Pancreas (tissue), 10 donors: ENCODE measurements at regions not wholly inside any gene's neighbourhood (a gene's known extent, or its start where the extent isn't known, plus 50 kb on each side); places are given as distances from the start of the nearest gene placed in this dataset.

Source experiments
- ATAC-seq, 4 donors: fragments of 200-7000 bp; cut with Tn5 transposase; one replicate each; pipeline versions ENCODE4 v1.8.0 to v1.9.1; 2020; ENCODE audit warnings: mild to moderate bottlenecking in 4 of 4, moderate library complexity in 4 of 4
- DNase-seq, 6 donors: peaks; one replicate each; pipeline ENCODE4 v3.0.0-alpha.2; 2020
- FAIRE-seq: peaks from 2 replicates; lab custom pipeline; 2012; peaks lifted over from hg19 to GRCh38; lab: Jason Lieb, UNC
- H3K27ac ChIP-seq, 4 donors: fragments of 200-600 bp; sonication (generic); 1 replicate in 3 of 4; 2 replicates in 1 of 4; pipeline versions ENCODE4 v1.5.0 to v1.8.0; 2020
- H3K27me3 ChIP-seq, 4 donors: fragments of 200-600 bp; one replicate each; pipeline ENCODE4 v1.8.0; 2021
- H3K36me3 ChIP-seq, 3 donors: fragments of 200-600 bp; sonication (generic) in 1 of 3; one replicate each; pipeline versions ENCODE4 v1.5.0 to v1.8.0; 2020 to 2021
- H3K4me1 ChIP-seq, 3 donors: fragments of 200-600 bp; one replicate each; pipeline ENCODE4 v1.8.0; 2021
- H3K4me3 ChIP-seq, 4 donors: fragments of 200-600 bp; sonication (generic) in 2 of 4; one replicate each; pipeline versions ENCODE4 v1.5.0 to v1.8.0; 2020 to 2021
- H3K9me3 ChIP-seq, 4 donors: fragments of 200-600 bp; one replicate each; pipeline ENCODE4 v1.8.0; 2021
- CTCF ChIP-seq, 4 donors: fragments of 200-600 bp; sonication (generic) in 3 of 4; IDR thresholded peaks; one replicate each; pipeline versions ENCODE4 v1.5.0 to v1.8.0; 2021; ENCODE audit warnings: antibody characterized with exemption in 4 of 4
- WGBS, 2 donors: extraction: QIAGEN DNeasy Blood & Tissue Kit; methylation state at CpG; one replicate each; pipeline ENCODE4 v1.1.7; 2013; 5-methylcytosine and 5-hydroxymethylcytosine counted together
- intact Hi-C, 3 donors: fragments of 100-400 bp; cut with DNase I; formaldehyde crosslinking; loops; one replicate each; pipeline versions ENCODE4 v1.11.1 to v1.14.2; 2022
- donor health status: healthy with polysubstance abuse.
- donor health status: DM: no; HTN: no; CAD: no; lungs with moderate emphysema.
- donor health status: DM: no; HTN: no; CAD: no.
- donor health status: control.
- donor health status: control.
- donor health status: Bipolar disorder and iron deficiency.
- donor health status: DM: yes; HTN: yes; CAD: no.
- donor health status: DM: no; HTN: no; CAD: no.
- donor health status: DM: no; HTN: no; CAD: no.
- donor health status: DM: yes; HTN: yes; CAD: no.

GRCh38 chr6:115287467-115287866, 773.2 kb downstream of the FRK start:
- intact Hi-C loops: no loop called here
- FAIRE-seq: no peak
- WGBS, 2 donors: 77 to 81% methylated on average over 4 of the region's 4 CpGs

GRCh38 chr6:115276881-115277565, 783.7 kb downstream of the FRK start:
- intact Hi-C loops: no loop called here
- no peaks in the 10 kb centered on the region for H3K27me3 ChIP-seq
- H3K27ac ChIP-seq: no peak overlapping the region
- no peak for ATAC-seq
- H3K9me3 ChIP-seq: no peaks in the 10 kb centered on the region
- no peaks in the 10 kb centered on the region for H3K36me3 ChIP-seq
- FAIRE-seq: no peak
- TF ChIP-seq CTCF (IDR thresholded peaks at IDR 0.05): no peak
- DNase-seq: no peak
- H3K4me1 ChIP-seq: no peaks in the 10 kb centered on the region
- 46 to 61% methylated on average over 3 of the region's 3 CpGs for WGBS, 2 donors
- H3K4me3 ChIP-seq: no peak overlapping the region

More at GRCh38 chr6:115287467-115287866, 773.2 kb downstream of the FRK start:
- no peaks in the 10 kb centered on the region for H3K36me3 ChIP-seq
- no peak overlapping the region for H3K27ac ChIP-seq
- no peak overlapping the region for H3K4me3 ChIP-seq
- no peaks in the 10 kb centered on the region for H3K27me3 ChIP-seq
- H3K9me3 ChIP-seq: no peaks in the 10 kb centered on the region
- no peak for TF ChIP-seq CTCF (IDR thresholded peaks at IDR 0.05)
- DNase-seq (no peak), ATAC-seq (no peak)
- no peaks in the 10 kb centered on the region for H3K4me1 ChIP-seq

DNA sequence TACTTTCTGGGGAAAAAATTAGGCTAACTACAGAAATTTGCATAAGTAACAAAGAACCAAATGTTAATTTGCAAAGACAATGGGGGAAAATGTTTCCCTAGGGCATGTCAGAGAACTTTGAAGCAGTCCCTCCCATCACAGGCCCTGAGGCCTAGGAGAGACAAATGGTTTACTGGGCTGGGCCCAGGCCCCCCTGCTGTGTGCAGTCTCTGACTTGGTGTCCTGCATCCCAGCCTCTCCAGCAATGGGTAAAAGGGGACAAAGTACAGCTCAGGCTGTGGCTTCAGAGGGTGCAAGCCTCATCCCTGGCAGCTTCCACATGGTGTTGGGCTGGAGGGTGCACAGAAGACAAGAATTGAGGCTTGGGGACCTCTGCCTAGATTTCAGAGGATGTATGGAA, 788.4 kb downstream of the FRK start:
- no peaks in the 10 kb centered on the region for H3K36me3 ChIP-seq
- intact Hi-C loops: no loop called here
- DNase-seq (peak in 1 of 6 donors; percentile 6), FAIRE-seq (no peak), ATAC-seq (no peak)
- H3K4me3 ChIP-seq: no peak overlapping the region
- no peak overlapping the region for H3K27ac ChIP-seq
- H3K4me1 ChIP-seq: no peaks in the 10 kb centered on the region
- no peaks in the 10 kb centered on the region for H3K27me3 ChIP-seq
- no peak for TF ChIP-seq CTCF (IDR thresholded peaks at IDR 0.05)
- no peaks in the 10 kb centered on the region for H3K9me3 ChIP-seq

GRCh38 chr6:115271434-115271833, 789.3 kb downstream of the FRK start:
- no peak for TF ChIP-seq CTCF (IDR thresholded peaks at IDR 0.05)
- no peak for FAIRE-seq

DNA sequence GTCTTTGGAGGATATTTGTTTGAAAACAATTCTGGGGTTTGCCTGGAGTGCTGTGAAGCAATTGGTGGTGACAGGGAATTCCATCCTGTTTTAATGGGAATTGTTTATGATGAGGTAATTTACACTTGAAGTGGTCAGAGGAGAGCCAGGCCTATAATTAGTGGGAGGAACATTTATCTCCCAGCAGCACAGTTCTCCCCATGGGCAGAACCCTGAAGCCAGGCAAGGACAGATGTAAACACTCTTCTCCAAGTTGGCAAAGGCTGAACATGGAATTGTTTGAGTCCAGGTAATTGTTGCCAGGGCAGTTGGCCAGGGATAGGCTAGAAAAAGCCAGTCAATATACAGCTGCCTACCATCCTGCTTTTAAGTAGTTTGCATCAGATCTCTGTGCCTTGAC, 789.7 kb downstream of the FRK start:
- peak in 2 of 4 donors; percentile 47 to 57 for ATAC-seq
- intact Hi-C loops: no loop called here
- Histone ChIP-seq H3K4me1 (no peaks in the 10 kb centered on the region), H3K27me3 (no peaks in the 10 kb centered on the region), H3K36me3 (no peaks in the 10 kb centered on the region), H3K27ac (no peak overlapping the region), H3K4me3 (no peak overlapping the region), H3K9me3 (no peaks in the 10 kb centered on the region)
- TF ChIP-seq CTCF (IDR thresholded peaks at IDR 0.05): no peak
- DNase-seq: peak in 1 of 6 donors; percentile 5
- no peak for FAIRE-seq

More at GRCh38 chr6:115271434-115271833, 789.3 kb downstream of the FRK start:
- 66 to 70% methylated on average over 5 of the region's 5 CpGs for WGBS, 2 donors
- intact Hi-C loops: no loop called here
- Histone ChIP-seq H3K9me3 (no peaks in the 10 kb centered on the region), H3K4me1 (no peaks in the 10 kb centered on the region), H3K36me3 (no peaks in the 10 kb centered on the region), H3K4me3 (no peak overlapping the region), H3K27ac (no peak overlapping the region), H3K27me3 (no peaks in the 10 kb centered on the region)
- DNase-seq (no peak), ATAC-seq (no peak)
